Activated CD4-positive, alpha-beta T cell treated with anti-CD3 and anti-CD28 coated beads for 48 hours (primary cell): ENCODE measurements at regions not wholly inside any gene's neighbourhood (a gene's known extent, or its start where the extent isn't known, plus 50 kb on each side); places are given as distances from the start of the nearest gene placed in this dataset.

Experiments used
- DNase-seq: peaks from one replicate; pipeline ENCODE4 v3.0.0-alpha.2; 2020

DNA sequence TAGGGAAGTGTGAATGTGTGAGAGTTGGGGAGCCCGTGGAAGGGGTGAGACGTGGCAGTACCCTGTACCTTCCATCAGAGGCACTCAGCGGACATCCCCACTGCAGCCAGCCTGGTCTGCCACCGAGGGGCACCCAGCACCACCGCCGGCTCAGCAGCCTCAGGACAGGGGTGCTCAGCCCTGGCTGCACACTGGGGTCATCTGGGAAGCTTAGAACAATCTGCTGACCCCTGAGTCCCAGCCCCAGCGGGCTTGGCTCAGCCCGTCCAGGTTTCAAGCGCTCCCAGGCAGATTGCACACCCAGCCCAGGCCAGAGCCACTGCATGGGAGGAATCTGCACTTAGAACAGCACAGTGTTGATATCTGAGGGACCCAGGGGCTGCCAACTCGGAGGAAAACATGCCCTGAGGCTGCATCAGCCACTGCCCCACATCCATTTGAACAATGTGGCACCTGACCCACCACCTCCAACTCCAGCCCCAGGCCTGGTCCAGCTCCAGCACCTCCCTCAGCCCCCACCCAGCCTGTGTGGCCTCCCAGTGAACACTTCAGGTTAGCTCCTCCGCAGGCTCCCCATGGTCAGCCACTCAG is 147.1 kb upstream of the OTOS start:
- no peak for DNase-seq

DNA sequence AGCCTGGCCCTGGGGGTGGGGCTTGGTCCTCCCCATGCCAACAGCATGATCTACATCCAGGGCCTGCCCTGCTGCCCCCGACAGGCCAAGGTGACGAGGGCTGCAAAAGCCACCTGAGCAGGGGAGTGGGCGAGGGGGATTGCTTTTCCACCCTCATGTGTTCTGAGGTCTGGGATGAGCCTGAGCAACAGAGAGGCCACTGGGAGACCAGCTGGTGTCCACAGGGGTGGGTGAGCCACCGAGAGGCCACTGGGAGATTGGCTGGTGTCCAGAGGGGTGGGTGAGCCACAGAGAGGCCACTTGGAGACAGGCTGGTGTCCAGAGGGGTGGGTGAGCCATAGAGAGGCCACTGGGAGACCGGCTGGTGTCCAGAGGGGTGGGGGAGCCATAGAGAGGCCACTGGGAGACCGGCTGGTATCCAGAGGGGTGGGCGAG is 147.4 kb upstream of the GPC1 start:
- DNase-seq, result no peak

DNA sequence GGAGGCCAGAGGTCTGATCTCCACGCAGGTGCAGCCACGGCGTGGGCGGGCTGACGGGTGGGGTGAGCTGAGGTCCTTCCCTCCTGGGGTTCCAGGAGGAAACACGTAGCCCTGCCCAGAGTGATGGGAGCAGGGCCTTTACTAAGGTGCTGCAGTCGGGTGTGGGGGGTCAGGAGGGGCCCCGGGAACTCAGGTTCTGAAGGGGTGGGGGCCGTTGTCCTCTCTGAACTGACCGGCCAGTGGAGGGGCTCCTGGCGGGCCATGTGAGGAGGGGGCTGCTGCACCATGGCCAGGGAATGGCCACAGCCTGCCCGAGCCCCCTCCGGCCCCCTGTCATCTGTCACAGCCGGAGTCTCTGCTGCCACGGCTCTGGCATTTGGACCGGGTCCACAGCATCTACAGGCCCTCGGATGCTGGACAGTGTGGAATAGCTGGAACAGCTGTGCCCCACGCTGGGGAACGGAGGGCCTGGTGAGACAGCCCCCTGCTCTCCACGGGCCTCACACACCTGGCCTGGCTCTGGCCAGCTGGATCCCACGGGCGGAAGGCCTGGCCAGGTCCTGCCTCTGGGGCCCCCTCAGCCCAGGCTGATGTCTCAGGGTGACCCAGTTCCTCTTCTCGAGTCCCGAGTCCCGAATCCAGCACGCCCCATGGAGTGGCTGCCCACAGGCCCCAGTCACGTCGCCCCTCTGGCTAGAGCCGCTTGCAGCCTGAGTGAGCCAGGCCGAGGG is 145.6 kb upstream of the GPC1 start:
- no peak for DNase-seq

DNA sequence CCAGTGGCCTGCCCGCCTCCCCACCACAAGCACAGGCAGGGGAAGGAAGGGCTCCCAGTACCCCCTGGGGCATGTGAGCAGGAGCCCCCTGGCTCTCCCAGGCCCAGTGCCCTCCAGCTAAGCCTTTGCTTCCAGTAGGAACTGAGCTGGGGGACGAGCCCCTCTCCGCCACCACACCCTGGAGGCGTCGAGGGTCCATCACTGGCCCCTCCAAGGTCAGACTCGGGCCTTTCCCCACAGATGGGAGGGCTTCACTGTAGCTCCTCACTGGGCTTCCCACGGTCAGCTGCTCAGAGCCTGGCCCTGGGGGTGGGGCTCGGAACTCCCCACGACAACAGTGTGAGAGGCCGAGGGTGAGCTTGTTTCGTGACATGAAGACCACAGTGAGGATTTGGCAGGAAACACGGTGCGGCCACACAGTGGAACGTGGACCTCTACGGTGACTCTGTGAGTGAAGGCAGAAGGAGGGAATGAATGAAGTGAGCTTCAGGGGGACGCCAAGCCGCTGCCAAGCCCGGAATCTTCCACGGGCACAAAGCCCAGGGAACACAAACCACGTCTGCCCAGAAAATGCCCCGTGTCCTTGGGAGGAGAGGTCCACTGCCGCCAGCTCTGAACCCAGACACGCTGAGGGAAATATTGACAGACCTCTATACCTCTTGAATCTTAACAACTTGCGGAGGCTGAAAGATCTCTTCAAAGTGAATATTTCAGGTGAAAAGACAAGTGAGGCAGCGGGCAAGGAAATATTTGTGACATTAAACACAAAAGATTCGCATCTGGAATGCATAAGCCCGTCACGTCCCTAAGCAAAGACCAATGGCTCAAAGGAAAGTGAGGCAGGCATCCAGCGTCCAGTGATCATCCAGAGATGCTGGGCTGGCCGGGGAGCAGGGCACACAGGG is 144.8 kb upstream of the GPC1 start:
- no peak for DNase-seq

DNA sequence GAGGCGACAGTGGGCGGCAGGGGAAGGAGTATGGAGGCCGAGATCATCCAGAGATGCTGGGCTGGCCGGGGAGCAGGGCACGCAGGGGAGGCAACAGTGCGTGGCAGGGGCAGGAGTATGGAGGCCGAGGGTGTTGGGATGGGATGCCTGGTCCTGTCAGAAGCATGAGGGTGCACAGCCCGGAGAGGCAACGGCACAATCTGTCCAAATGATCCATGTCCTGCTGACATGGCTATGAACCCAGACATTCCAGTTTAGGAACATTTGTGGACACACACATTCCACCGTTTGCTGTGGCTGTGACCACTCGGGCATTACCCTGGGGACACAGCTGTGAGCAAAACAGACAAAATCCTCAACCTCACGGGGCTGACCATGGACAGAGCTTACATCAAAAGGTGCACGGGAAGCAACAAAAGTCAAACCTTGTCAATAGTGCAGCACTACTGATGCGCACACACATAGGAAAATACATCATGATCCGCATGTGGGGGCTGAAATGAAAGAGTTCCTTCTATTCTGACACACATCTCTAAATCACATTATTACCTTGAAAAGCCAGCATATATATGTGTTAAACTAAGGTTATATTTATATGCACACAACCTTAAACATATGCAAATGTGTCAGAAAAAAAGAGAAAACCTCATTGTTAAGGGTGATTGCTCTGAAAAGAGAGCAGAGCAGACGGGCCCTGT is 144.0 kb upstream of the GPC1 start:
- DNase-seq, result no peak

DNA sequence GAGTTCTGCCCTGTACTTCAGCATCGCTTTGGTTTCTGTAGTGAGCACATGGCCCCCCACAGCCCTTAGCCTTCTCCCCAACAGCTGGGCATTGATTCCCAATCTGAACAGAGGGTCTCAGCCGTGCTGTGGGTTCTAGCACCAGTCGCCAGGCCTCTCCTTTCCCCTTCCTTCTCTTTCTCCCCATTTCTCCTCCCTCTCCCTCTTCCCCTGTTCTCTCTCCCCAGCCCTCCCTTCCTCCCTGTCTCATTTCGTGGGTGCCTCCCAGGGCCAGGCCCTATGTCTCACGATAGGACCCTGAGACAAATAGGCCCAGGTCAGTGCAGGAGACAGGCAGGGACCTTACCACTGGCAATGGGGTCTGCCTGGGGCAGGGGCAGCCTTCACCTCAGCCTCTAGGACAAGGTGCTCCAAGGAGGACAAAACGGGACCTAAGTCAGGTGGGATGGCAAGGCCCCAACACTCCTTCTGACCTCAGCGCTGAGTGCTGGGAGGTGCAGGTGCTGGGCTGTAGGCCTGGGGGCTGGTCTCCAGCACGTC is 143.4 kb upstream of the GPC1 start:
- DNase-seq, result no peak

DNA sequence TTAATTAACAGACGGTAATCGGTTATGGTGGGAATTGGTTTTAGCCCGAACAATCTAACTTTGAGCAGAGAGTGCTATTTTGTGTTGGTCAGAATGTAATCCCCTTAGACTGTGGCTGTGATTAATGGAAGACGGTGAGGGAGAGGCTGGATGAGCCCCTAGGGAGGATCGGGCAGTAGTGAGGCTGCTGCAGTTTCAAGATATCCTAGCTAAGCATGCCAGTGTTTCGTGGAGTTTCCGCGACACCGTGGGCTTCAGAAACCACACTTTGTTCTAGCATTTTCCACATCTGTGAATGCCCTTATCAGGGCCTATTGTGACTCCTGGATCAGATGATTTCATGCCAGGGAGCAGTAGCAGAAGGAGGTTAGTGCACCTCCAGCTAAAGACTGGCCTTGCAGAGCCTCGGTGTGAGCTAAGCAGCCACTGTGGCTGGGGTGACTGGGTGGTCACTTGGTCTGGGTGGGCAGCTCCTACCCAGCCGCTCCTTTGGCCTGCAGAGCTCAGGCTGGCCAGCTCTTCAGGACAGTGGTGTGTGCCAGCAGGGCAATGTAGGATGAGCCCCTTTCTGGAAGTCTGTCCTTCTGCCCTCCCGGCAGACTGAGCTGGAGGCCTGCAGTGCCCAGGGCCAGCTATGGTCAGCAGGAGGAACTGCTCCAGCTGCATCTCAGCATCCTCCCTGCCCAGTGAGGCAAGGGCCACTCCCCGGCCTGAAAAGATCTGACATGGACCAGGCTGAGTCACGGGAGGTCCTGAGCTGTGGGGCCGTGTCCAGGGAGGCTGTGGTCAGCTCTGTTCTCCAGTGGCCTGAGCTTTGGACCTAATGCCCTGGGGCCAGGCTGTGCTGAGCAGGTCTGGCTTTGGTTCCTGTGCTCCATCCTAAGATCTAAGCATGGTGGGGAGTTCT is 142.6 kb upstream of the GPC1 start:
- DNase-seq, result no peak

DNA sequence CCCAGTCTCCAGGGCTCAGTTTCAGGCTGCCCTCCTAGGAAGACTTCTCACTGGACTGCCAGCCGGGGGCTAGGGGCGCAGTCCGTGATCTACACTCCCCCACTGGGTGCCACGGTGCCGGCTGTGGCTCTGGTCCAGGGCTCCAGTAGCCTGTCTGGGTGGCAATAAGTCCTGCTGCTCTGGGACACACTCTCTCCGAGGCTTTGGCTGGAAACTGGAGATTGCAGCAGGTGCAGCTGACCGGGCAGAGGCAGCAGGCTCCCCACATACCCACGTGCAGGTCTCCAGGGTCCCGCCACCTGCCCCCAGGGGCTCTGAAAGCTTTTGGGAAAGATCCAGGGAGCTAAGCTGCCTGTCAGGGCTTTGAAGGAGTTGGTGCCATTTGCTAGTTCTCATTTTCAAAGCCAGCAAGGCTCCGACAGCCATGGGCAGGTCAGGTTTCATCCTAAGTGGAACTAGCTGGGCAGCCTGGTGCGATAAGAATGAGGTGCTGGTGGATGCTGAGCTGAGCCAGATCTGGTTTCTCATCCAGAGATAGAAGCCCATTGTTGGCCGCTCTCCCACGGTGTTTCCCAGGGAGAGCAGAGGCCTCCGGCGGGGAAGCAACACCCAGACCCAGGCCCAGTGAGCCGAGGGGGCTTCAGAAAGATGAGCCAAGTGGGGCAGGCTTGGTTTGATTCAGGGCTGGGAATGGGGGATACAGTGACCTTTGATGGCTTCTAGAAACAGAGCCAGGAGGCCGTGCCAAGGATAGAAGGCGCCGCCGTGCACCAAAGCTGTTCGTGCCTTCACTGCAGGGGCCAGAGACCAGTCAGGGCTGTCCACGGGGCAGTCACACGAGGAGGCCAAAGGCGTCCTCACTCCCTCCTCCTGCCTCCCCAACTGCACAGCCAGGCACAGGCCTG is 141.7 kb upstream of the GPC1 start:
- no peak for DNase-seq

DNA sequence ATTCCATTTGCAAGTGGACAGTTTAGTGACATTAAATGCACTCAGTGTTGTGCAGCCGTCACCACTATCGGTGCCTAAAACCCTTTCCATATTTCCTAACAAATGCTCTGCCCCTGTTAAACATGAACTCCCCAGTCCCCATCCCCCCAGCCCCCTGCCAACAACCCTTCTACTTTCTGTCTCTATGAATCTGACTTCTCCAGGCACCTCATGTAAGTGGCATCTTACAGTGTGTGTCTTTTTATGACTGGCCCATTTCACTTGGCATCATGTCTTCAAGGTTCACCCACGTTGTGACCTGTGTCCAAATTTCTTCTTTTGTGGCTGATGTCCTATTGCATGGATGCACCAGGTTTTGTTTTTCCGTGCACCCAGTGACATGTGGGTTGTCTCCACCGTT is 140.9 kb upstream of the GPC1 start:
- DNase-seq, result no peak

DNA sequence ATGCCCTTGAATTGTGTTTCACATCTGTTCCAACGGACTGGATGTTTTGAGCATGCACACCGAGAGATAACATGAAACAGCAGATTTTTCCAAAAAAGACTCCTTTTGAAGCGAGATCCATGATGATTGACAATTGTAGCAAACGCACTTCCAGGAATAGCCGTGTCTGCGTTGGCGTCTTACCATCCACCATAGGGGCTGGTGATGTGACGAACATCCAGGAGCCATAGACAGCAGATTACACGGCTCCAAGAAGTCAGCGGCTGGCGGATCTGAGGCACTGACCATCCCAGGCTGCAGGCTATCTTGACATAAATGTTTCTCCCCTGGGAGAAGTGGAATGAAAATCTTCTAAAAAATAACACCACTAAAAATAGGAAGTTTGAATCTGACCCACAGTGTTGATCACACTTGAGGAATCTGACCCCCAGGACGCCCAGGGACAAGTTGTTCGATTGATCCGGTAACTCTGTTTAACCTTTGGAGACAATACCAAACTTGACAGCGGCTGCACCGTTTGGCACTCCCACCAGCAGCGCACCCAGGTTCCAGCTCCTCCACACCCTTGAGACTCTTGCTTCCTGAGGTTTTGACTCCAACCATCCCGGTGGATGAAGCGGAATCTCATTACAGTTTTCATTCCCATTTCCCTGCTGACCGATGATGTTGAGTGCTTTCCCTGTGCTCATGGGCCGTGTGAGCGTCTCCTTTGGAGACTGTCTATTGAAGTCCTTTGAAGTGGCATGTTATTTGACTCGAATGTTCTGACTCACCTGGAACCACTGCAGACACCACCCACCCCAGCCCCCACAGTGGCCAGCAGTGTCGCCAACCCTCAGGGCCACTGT is 140.0 kb upstream of the GPC1 start:
- DNase-seq, result no peak

DNA sequence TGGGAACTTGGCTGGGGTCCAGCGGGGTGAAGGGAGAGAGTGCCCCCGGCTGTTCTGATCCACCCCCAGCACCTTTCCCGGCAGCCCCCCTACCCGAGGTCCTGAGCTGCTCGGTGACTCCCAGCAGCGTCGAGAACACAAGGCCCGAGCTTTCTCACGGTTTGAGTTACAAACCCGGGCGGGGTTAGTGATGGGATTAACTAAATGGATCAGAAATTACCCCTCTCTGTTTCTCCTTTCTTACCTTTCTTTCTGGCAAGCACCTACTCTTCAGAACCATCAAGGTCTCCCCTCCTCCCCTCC is 139.4 kb upstream of the GPC1 start:
- no peak for DNase-seq

DNA sequence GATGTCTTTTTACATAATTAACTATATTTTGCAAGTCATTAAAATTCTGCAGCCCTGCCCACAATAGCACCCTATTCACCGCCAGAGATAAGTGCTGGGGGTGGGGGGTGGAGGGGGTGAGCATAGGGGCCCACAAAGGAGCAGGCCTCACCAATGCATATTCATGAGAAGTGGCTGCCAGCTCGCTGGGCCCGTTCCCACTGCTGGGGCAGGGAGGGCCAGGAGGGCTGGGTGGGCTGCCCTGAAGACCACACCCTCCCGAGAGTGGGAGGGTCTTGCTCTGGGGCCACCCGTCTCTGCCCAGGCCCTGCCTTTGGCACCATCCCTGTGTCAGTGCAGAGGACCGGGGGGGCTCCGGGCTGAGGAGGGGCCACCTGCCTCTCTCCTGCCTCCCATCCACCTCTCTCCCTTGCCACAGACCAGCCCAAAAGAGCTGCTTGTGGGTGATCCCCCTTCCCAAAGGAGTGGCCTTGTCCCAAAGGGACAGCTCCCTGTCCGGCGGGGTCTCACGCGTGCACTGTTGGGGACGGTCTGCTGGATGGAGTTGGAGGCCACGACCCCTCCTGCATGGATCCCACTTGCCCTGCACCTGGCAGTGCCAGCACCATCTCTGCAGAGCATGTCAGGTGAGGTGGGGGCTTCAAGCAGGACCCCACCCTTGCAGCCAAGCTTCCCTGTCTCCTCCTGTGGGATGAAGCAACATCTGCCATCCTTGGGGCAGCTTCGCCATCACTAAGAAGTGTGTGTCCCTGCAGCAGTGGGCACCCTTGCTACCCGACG is 138.8 kb upstream of the GPC1 start:
- DNase-seq, result no peak

DNA sequence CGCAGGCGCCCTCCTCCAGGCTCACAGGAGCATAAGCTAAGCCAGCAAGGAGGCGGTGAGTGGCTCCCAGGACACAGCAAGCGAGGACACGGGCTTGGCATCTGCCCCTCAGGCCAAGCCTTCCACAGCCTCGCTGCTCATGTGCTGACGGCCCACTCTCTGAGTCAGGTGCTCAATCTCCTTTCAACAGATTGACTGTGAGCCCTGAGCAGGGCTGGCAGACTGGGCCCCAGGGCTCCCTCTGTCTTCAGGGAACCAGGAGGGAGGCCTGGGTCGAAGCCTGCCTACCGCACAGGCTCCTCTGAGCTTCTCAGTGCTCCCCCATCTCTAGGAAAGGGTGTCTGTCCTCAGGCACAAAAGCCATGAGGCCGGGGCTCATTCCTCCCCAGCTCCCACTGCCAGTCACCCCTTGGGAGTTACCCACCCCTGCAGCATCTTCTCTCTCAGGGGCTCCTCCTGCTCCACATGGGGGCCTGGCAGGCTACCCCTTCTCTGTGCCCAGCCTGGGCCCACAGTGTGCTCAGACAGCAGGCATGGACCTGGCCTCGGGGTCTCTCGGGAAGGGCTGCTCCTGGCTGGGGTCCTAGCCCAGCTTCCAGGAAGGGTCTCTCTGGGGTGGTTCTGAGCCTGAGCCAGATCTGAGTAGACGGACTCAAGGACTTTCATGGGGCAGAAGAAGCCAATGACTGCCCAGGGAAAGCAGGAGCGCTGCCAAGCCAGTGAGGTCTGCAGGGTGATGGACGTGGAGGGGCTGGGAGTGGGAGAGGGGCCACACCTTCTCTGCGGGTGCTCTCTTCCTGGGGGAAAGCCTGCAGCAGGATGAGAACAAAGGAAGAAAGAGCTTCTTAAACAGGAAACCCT is 138.0 kb upstream of the GPC1 start:
- no peak for DNase-seq

DNA sequence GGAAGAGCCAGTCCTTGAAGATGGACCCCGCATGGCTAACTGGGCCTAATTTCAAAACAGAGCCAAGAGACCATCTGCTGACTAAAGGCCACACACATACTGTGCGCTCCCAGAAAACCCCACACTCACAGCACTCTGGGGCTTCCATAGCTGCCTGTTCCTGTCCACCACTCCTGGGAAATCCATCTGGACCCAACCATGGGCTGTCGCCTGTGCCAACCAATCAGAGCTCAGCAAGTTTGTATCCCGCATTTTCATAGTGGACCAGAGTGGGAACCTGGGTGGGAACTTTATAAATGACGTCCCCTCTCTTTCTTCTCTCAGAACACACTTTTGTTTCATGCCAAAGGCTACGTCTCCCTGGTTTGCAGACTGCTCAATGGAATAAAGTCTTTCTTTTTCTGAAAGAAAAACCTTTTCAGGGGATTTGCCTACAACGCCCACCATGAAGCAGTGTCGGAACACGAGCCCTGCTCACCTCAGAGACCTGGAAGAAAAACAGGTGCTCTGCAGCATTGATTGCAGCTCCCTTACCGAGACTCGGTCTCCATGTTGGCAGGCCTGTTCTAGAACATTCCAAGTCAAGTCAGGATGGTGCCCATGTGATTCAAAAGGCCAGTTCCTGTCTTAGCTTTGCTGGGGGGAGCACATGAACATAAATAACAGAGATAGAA is 137.2 kb upstream of the GPC1 start:
- DNase-seq, result no peak

DNA sequence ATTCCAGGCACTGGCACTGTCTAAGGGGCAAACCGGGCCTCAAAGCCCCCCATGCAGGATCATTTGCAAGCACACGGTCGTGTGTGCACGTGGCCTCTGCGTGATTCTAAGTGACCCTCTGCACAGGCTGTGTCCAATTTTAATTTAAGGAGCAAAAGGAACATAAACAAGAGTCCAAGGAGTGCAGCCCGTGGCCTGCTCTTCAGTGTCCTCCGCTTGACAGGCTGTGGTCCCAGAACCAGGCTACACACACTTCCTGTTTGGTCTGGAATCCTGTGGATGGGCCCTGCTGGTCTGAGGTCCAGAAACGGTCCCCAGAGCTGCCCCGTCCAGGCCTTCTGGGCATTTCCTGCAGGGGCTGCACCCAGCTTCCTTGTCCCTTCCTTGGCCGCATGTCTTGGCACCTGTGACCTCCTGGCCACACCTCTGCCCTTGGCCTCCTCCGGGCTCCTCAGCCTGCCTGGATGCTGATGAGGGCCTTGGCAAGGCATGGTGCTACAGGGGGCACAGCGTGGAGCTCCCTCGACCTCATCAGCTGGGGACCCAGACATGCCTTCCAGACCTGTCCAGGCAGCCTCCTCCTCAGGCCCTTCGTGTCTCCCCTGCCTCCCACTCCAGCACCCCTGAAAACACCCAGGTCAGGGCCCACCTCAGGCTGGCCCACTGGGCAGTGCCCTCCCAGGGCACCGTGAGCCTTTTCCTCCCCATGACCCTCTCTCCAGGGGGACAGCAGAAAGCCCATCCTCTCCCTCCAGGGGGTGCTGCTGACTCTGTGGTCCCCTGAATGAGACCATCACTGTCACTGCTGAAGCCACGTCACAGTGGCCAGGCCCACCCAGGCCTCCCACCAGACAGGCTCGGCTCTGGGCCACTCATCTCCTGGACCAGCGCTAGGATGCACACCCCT is 136.4 kb upstream of the GPC1 start:
- DNase-seq, result no peak

DNA sequence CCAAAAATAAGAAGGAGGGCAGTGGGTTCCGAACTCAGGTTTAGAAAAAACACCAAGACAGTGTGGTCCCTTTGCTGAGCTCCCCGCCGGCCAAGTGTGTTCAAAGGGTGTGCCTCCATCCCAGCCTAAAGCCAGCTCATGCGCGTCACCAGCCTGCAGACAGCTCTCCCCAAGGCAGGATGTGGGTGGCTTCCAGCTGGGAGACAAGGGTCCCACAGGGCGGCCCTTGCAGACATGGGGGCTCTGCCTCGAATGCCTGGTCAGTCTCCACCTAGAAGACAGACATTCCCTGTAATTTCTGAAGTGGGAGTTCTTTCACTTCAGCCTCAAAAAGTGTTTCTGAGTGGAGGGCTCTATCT is 135.8 kb upstream of the GPC1 start:
- no peak for DNase-seq
